ENCODE measurements at regions not wholly inside any gene's neighbourhood (a gene's known extent, or its start where the extent isn't known, plus 50 kb on each side); places are given as distances from the start of the nearest gene placed in this dataset.

DNA sequence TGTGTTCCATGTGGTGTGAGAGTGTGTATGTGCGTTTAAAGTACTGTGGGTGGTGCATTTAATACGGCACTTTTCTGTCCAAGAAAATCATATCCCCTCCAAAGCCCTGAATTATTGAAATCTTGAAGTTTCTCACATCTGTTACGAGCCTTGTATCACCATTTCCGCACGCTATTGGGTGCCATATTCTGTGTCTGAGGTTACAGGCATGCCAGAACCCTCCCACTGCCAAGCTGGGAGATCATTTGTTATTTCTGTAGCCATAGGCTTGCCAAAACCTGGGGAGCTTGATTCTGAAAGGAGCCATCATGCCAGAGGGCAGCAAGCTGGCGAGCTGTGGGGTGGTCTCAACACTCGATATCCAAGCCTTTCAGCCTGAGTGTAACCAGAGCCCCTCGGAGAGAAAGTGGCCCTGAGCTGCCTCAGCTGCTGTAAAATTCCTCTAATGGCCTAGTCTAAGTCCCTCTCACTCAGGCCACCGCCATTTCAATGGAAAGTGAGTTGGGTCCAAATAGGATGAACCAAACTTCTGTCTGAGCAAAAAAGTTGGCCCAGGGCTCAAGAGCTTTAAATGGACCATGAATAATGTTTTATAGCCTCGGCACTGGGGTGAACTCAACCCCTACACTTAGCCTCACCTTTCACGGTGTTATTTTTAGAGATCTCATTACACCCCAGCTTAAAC is 298.4 kb upstream of the DUSP10 start:
- TF ChIP-seq SUZ12 (IDR thresholded peaks at IDR 0.05; ENCODE audit: extremely low read depth, insufficient read depth, insufficient read length) (no peak), ZNF274 (IDR thresholded peaks at IDR 0.05; ENCODE audit: low read depth, low read length) (no peak), YY1 (IDR thresholded peaks at IDR 0.05; ENCODE audit: insufficient read depth, insufficient read length) (no peak)
- H3K4me3 ChIP-seq (ENCODE audit: insufficient read length, low read depth): no peak overlapping the region
- H3K9me3 ChIP-seq (ENCODE audit: insufficient read depth, low read length): no peaks in the 10 kb centered on the region
- no peaks in the 10 kb centered on the region for H3K4me1 ChIP-seq (ENCODE audit: insufficient read depth, insufficient read length)
- DNase-seq (ENCODE audit: low read depth, low spot score): no peak
- H3K27me3 ChIP-seq (ENCODE audit: insufficient read depth, insufficient read length): no peaks in the 10 kb centered on the region
- H3K36me3 ChIP-seq (ENCODE audit: insufficient read depth, insufficient read length, low read length): no peaks in the 10 kb centered on the region
- H3K9ac ChIP-seq (ENCODE audit: insufficient read length, low read depth): no peak overlapping the region

DNA sequence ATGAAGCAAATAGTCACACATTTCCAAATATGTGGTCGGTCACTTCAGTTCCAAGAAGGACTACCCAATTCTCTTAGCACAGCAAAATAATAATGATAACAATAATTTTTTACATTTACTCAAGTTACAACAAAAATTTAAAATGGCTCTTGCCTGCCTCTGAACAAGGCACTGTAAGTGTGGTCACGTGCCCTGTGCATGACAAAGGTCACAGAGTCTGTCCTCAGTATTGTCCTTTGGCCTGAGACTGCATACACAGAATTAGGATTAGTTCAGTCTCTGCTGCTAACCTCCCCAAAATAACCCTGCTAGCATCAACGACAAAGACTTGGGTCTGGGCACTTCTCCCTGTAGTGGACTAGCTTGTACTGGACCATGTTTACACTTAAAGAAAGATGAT is 297.1 kb upstream of the DUSP10 start:
- DNase-seq (ENCODE audit: low read depth, low spot score): no peak
- Histone ChIP-seq H3K4me3 (ENCODE audit: insufficient read length, low read depth) (no peak overlapping the region), H3K9ac (ENCODE audit: insufficient read length, low read depth) (no peak overlapping the region), H3K27me3 (ENCODE audit: insufficient read depth, insufficient read length) (no peaks in the 10 kb centered on the region), H3K36me3 (ENCODE audit: insufficient read depth, insufficient read length, low read length) (no peaks in the 10 kb centered on the region), H3K4me1 (ENCODE audit: insufficient read depth, insufficient read length) (no peaks in the 10 kb centered on the region), H3K9me3 (ENCODE audit: insufficient read depth, low read length) (no peaks in the 10 kb centered on the region)
- no peak for TF ChIP-seq SUZ12 (IDR thresholded peaks at IDR 0.05; ENCODE audit: extremely low read depth, insufficient read depth, insufficient read length)
- TF ChIP-seq ZNF274 (IDR thresholded peaks at IDR 0.05; ENCODE audit: low read depth, low read length): no peak
- no peak for TF ChIP-seq YY1 (IDR thresholded peaks at IDR 0.05; ENCODE audit: insufficient read depth, insufficient read length)

DNA sequence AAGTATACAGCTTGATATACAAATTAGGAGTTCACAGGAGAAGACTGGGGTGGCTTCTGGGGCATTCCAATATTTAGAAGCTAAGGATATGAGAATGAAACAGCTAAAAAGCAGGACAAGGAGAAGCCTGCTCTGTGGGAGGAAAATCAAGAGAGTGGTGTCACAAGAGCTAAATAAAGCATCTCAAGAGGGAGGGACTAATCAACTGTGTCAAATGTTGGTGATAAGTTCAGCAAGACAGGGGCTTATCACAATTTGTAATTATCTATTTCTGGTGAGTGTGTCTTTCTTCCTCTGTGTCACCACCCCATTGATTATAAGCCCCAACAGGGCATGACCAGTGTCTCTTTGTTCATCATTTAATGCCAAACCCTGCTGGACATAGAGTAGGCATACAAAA is 295.8 kb upstream of the DUSP10 start:
- no peaks in the 10 kb centered on the region for H3K4me1 ChIP-seq (ENCODE audit: insufficient read depth, insufficient read length)
- TF ChIP-seq SUZ12 (IDR thresholded peaks at IDR 0.05; ENCODE audit: extremely low read depth, insufficient read depth, insufficient read length) (no peak), YY1 (IDR thresholded peaks at IDR 0.05; ENCODE audit: insufficient read depth, insufficient read length) (no peak), ZNF274 (IDR thresholded peaks at IDR 0.05; ENCODE audit: low read depth, low read length) (no peak)
- H3K27me3 ChIP-seq (ENCODE audit: insufficient read depth, insufficient read length): no peaks in the 10 kb centered on the region
- DNase-seq (ENCODE audit: low read depth, low spot score): no peak
- H3K9ac ChIP-seq (ENCODE audit: insufficient read length, low read depth): no peak overlapping the region
- no peaks in the 10 kb centered on the region for H3K9me3 ChIP-seq (ENCODE audit: insufficient read depth, low read length)
- H3K4me3 ChIP-seq (ENCODE audit: insufficient read length, low read depth): no peak overlapping the region
- no peaks in the 10 kb centered on the region for H3K36me3 ChIP-seq (ENCODE audit: insufficient read depth, insufficient read length, low read length)

GRCh38 chr1:222034790-222035189 is 292.9 kb upstream of the DUSP10 start:
- H3K9me3 ChIP-seq (ENCODE audit: insufficient read depth, low read length): no peaks in the 10 kb centered on the region
- no peaks in the 10 kb centered on the region for H3K36me3 ChIP-seq (ENCODE audit: insufficient read depth, insufficient read length, low read length)
- no peak for DNase-seq (ENCODE audit: low read depth, low spot score)
- TF ChIP-seq SUZ12 (IDR thresholded peaks at IDR 0.05; ENCODE audit: extremely low read depth, insufficient read depth, insufficient read length): no peak
- TF ChIP-seq ZNF274 (IDR thresholded peaks at IDR 0.05; ENCODE audit: low read depth, low read length): no peak
- no peak for TF ChIP-seq YY1 (IDR thresholded peaks at IDR 0.05; ENCODE audit: insufficient read depth, insufficient read length)
- H3K4me1 ChIP-seq (ENCODE audit: insufficient read depth, insufficient read length): no peaks in the 10 kb centered on the region
- no peak overlapping the region for H3K4me3 ChIP-seq (ENCODE audit: insufficient read length, low read depth)
- H3K9ac ChIP-seq (ENCODE audit: insufficient read length, low read depth): no peak overlapping the region
- H3K27me3 ChIP-seq (ENCODE audit: insufficient read depth, insufficient read length): no peaks in the 10 kb centered on the region

DNA sequence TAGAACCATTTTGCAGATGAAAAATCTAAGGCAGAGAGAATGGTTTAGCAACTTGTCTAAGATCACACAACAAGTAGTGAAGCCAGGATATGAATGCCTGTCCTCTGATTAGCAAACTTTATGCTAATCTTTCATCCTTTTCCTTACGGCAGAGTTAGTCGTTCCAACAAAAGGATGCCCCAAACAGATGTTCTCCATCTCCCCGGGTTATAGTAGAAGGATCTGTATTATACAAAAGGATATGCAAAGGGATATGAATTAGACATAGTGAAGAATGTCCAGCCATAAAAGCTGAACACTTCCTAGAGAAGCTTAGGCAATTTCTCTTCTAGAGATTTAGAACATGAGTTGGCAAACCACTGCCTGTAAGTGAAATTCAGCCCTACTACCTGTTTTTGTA is 291.6 kb upstream of the DUSP10 start:
- H3K4me3 ChIP-seq (ENCODE audit: insufficient read length, low read depth): no peak overlapping the region
- no peaks in the 10 kb centered on the region for H3K36me3 ChIP-seq (ENCODE audit: insufficient read depth, insufficient read length, low read length)
- no peak overlapping the region for H3K9ac ChIP-seq (ENCODE audit: insufficient read length, low read depth)
- no peaks in the 10 kb centered on the region for H3K9me3 ChIP-seq (ENCODE audit: insufficient read depth, low read length)
- no peak for DNase-seq (ENCODE audit: low read depth, low spot score)
- no peaks in the 10 kb centered on the region for H3K27me3 ChIP-seq (ENCODE audit: insufficient read depth, insufficient read length)
- TF ChIP-seq SUZ12 (IDR thresholded peaks at IDR 0.05; ENCODE audit: extremely low read depth, insufficient read depth, insufficient read length): no peak
- TF ChIP-seq YY1 (IDR thresholded peaks at IDR 0.05; ENCODE audit: insufficient read depth, insufficient read length): no peak
- no peak for TF ChIP-seq ZNF274 (IDR thresholded peaks at IDR 0.05; ENCODE audit: low read depth, low read length)
- H3K4me1 ChIP-seq (ENCODE audit: insufficient read depth, insufficient read length): no peaks in the 10 kb centered on the region

- Histone ChIP-seq H3K9ac (ENCODE audit: insufficient read length, low read depth) (no peak overlapping the region), H3K4me1 (ENCODE audit: insufficient read depth, insufficient read length) (no peaks in the 10 kb centered on the region), H3K4me3 (ENCODE audit: insufficient read length, low read depth) (no peak overlapping the region), H3K9me3 (ENCODE audit: insufficient read depth, low read length) (no peaks in the 10 kb centered on the region), H3K36me3 (ENCODE audit: insufficient read depth, insufficient read length, low read length) (no peaks in the 10 kb centered on the region), H3K27me3 (ENCODE audit: insufficient read depth, insufficient read length) (no peaks in the 10 kb centered on the region)
- no peak for TF ChIP-seq YY1 (IDR thresholded peaks at IDR 0.05; ENCODE audit: insufficient read depth, insufficient read length)
- no peak for TF ChIP-seq SUZ12 (IDR thresholded peaks at IDR 0.05; ENCODE audit: extremely low read depth, insufficient read depth, insufficient read length)
- no peak for TF ChIP-seq ZNF274 (IDR thresholded peaks at IDR 0.05; ENCODE audit: low read depth, low read length)
- no peak for DNase-seq (ENCODE audit: low read depth, low spot score)
These were observed 289.4 kb upstream of the DUSP10 start for GRCh38 chr1:222031318-222031717.

GRCh38 chr1:222028676-222029075 is 286.8 kb upstream of the DUSP10 start:
- Histone ChIP-seq H3K9ac (ENCODE audit: insufficient read length, low read depth) (no peak overlapping the region), H3K9me3 (ENCODE audit: insufficient read depth, low read length) (no peaks in the 10 kb centered on the region), H3K36me3 (ENCODE audit: insufficient read depth, insufficient read length, low read length) (no peaks in the 10 kb centered on the region), H3K4me3 (ENCODE audit: insufficient read length, low read depth) (no peak overlapping the region), H3K27me3 (ENCODE audit: insufficient read depth, insufficient read length) (no peaks in the 10 kb centered on the region), H3K4me1 (ENCODE audit: insufficient read depth, insufficient read length) (no peaks in the 10 kb centered on the region)
- no peak for DNase-seq (ENCODE audit: low read depth, low spot score)
- TF ChIP-seq SUZ12 (IDR thresholded peaks at IDR 0.05; ENCODE audit: extremely low read depth, insufficient read depth, insufficient read length): no peak
- no peak for TF ChIP-seq YY1 (IDR thresholded peaks at IDR 0.05; ENCODE audit: insufficient read depth, insufficient read length)
- TF ChIP-seq ZNF274 (IDR thresholded peaks at IDR 0.05; ENCODE audit: low read depth, low read length): no peak

All from NT2/D1 (cell line).